IPS DF 6.9 (cell line): ENCODE measurements at regions not wholly inside any gene's neighbourhood (a gene's known extent, or its start where the extent isn't known, plus 50 kb on each side); places are given as distances from the start of the nearest gene placed in this dataset.

ENCODE experiments used
- DNase-seq: peaks from one replicate; pipeline ENCODE4 v3.0.0-alpha.2; 2013; ENCODE audit warnings: low read depth, low spot score
- H3K27ac ChIP-seq: one replicate; pipeline ENCODE4 v1.5.1; 2013; ENCODE audit warnings: low read length, control low read depth
- H3K27me3 ChIP-seq: 2 replicates; pipeline ENCODE4 v1.6.1; 2013; ENCODE audit warnings: mild to moderate bottlenecking, low read length; ENCODE audit not compliant: control insufficient read depth, insufficient read depth
- H3K36me3 ChIP-seq: 2 replicates; pipeline ENCODE4 v1.6.1; 2013; ENCODE audit warnings: low read length; ENCODE audit not compliant: control insufficient read depth, insufficient read depth
- H3K4me1 ChIP-seq: 2 replicates; pipeline ENCODE4 v1.6.1; 2013; ENCODE audit warnings: low read length; ENCODE audit not compliant: control insufficient read depth, insufficient read depth
- H3K4me3 ChIP-seq: 2 replicates; pipeline ENCODE4 v1.5.1; 2013; ENCODE audit warnings: mild to moderate bottlenecking, low read length
- H3K9me3 ChIP-seq: 2 replicates; pipeline ENCODE4 v1.6.1; 2013; ENCODE audit warnings: low read length, inconsistent platforms; ENCODE audit not compliant: control insufficient read depth, insufficient read depth
- WGBS: extraction: QIAGEN DNeasy Blood & Tissue Kit; methylation state at CpG from one replicate; pipeline ENCODE4 v1.1.7; 2013; ENCODE audit warnings: mixed read lengths, missing lambda C conversion rate; ENCODE audit not compliant: insufficient read length, insufficient coverage; 5-methylcytosine and 5-hydroxymethylcytosine counted together

DNA sequence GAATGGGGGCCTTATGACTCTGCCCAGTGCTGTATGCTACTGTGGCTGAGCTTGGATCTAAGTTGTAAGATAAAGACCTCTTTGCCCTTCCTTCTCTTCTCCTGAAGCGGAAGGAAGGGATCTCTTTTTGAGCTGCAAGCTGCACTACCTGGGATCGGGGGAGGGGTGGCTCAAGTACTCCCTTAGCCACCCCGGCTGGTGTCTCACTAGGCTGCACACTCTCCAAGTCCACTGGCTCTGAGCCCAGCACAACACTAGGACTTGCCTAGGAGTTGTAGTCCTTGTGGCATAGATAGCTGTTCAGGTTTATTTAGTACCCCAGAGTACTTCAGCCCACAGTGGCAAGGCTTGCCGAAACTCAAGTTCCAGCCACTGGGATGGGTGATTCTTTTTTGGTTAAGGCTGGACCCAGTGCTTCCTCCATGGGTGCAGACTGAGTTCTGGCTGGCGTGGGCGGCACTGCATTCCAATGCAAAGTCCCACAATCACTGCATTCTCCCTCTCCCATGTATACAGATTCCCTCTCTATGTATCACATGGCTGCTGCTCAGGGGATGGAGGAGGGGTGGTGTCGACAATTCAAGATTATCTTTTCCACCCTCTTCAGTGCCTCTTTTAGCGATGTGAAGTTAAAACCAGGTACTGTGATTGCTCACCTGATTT, 76.2 kb upstream of the SLC25A13 start:
- Histone ChIP-seq H3K4me3 (no peak overlapping the region), H3K27ac (no peak overlapping the region), H3K36me3 (no peaks in the 10 kb centered on the region), H3K9me3 (no peaks in the 10 kb centered on the region), H3K4me1 (peaks cover 2% of the 10 kb centered on the region; the same call in 1 of the 2 replicates), H3K27me3 (no peaks in the 10 kb centered on the region)
- DNase-seq = no peak
- WGBS = no CpG with 5 or more reads among the region's 8 CpGs

DNA sequence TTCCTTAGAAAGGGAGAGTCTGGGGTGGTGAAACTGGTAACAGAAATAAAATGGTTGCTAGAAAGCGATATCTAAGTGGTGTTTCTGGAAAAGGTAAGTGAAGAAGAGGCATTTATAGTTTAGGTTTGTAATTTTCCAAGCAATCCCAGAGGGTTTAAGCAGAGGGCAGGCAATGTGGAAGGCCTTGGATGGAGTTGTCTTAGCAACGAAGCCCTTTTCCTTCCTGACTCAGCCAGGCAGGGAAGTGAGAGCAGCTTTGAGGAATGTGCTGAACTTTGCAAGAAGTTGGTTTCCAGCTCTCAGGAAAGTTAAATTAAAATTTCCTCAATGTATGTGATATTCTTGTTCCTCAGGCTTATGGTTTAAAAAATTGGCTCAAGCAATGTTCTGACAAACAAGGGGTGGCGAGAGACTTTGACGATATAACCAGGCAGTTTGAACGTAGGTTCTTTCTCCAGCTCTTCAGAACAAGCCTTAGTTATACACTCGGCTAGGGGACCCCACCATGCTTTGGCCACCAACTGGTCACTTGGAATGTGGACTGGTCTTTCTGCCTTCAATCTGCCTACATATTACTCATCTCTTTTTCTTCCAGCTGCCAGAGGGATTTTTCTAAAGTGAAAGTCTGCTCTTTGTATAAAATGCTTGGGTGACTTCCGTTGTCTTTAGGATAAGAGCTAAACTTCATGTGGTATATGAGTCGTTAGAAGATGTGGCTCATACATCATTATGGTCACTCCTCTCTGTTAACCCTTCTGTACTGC, 66.9 kb upstream of the SLC25A13 start:
- no peak overlapping the region for H3K27ac ChIP-seq
- H3K27me3 ChIP-seq = no peaks in the 10 kb centered on the region
- no peak overlapping the region for H3K4me3 ChIP-seq
- no peaks in the 10 kb centered on the region for H3K36me3 ChIP-seq
- WGBS = no CpG with 5 or more reads among the region's 8 CpGs
- no peak for DNase-seq
- no peaks in the 10 kb centered on the region for H3K9me3 ChIP-seq
- no peaks in the 10 kb centered on the region for H3K4me1 ChIP-seq

DNA sequence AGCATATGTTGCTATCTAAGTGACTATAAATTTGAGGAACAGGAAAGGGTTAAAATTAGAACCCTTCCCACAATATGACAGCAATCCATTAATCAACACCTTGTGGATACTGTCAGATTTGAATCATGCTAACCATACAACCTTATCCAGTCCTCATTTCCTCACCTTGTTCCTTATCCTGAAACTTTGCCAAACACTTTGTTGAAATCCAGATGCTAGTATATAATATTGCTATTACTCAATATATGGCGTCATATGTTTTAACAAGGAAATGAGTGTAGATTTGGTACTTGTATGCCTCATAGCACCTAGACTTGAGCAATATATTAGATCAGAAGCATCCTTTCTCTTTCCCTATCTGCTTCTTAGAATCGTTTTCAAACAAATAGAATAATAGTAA, 66.3 kb upstream of the SLC25A13 start:
- Histone ChIP-seq H3K27me3 (no peaks in the 10 kb centered on the region), H3K4me3 (no peak overlapping the region), H3K27ac (no peak overlapping the region), H3K36me3 (no peaks in the 10 kb centered on the region), H3K9me3 (no peaks in the 10 kb centered on the region), H3K4me1 (no peaks in the 10 kb centered on the region)
- no peak for DNase-seq
- WGBS = no CpG with 5 or more reads among the region's 2 CpGs

DNA sequence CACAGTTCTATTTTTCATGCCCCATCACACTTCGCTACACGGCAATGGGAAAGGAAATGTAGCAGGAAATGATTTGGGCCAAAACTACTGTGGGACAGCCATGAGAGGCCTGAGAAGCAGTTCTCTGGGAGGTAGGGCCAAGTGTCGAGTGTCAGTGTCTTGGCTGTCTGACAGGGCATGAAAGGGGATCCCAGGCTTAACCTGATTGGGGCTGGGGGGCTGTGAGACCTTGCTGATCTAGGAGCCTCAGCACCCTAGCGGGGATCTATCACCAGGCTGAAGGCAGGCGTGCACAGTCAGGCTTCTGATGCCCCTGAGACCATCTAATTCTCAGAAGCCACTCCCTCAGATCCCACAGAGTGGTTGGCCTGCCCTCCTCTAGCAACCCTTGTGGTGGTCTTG, 58.2 kb upstream of the SLC25A13 start:
- Histone ChIP-seq H3K4me3 (no peak overlapping the region), H3K36me3 (no peaks in the 10 kb centered on the region), H3K4me1 (no peaks in the 10 kb centered on the region), H3K9me3 (no peaks in the 10 kb centered on the region), H3K27me3 (no peaks in the 10 kb centered on the region), H3K27ac (no peak overlapping the region)
- WGBS = no CpG with 5 or more reads among the region's 5 CpGs
- no peak for DNase-seq

DNA sequence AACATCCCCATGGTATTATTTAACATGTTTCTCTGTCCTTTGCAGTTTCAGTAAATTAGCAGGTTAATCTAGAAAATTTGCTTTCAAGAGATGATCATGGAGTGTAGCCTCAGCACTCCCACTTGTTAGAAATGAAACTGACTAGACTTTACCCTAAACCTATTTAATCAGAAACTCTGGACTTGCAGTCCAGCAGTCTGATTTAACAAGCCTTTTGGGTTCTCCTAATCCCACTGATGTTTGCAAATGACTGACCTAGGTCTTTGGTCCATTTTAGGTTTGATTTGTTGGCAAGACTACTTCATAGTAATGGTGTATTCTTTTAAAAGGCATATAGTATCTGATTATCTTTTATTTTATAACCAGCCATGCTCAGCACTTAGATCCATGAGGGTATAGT, 55.5 kb upstream of the SLC25A13 start:
- Histone ChIP-seq H3K27me3 (no peaks in the 10 kb centered on the region), H3K36me3 (no peaks in the 10 kb centered on the region), H3K27ac (no peak overlapping the region), H3K4me1 (no peaks in the 10 kb centered on the region), H3K9me3 (no peaks in the 10 kb centered on the region), H3K4me3 (no peak overlapping the region)
- no peak for DNase-seq
